HEK293T (cell line): ENCODE measurements at regions not wholly inside any gene's neighbourhood (a gene's known extent, or its start where the extent isn't known, plus 50 kb on each side); places are given as distances from the start of the nearest gene placed in this dataset.

Experiments
- CTCF ChIA-PET: fragments of 350-600 bp; formaldehyde crosslinking; extraction: SDS; loops from one replicate; lab custom pipeline; 2021; ENCODE audit warnings: antibody characterized with exemption, inconsistent platforms; lab: Yijun Ruan, JAX
- POLR2A ChIA-PET: fragments of 350-600 bp; formaldehyde crosslinking; extraction: SDS; loops from one replicate; lab custom pipeline; 2020; ENCODE audit warnings: antibody characterized with exemption, inconsistent platforms; lab: Yijun Ruan, JAX
- DNase-seq: peaks from one replicate; pipeline ENCODE4 v3.0.0; 2012; ENCODE audit warnings: mixed read lengths; ENCODE audit errors: extremely low spot score
- ARNT ChIP-seq: fragments of 450-650 bp; IDR thresholded peaks from 2 replicates; pipeline ENCODE4 v1.6.1; 2017; ENCODE audit warnings: mild to moderate bottlenecking
- BHLHE40 ChIP-seq: fragments of 450-650 bp; IDR thresholded peaks from 2 replicates; pipeline ENCODE4 v1.6.1; 2016; ENCODE audit warnings: mild to moderate bottlenecking, moderate library complexity, borderline replicate concordance
- CTBP1 ChIP-seq: fragments of 450-650 bp; IDR thresholded peaks from 2 replicates; pipeline ENCODE4 v1.6.1; 2016; ENCODE audit warnings: borderline replicate concordance
- ELF4 ChIP-seq: fragments of 450-650 bp; IDR thresholded peaks from 2 replicates; pipeline ENCODE4 v1.6.1; 2017; ENCODE audit warnings: antibody characterized with exemption
- FOXA1 ChIP-seq: fragments of 450-650 bp; IDR thresholded peaks from 2 replicates; pipeline ENCODE4 v1.6.1; 2016; ENCODE audit warnings: mild to moderate bottlenecking
- FOXK2 ChIP-seq: fragments of 450-650 bp; IDR thresholded peaks from 2 replicates; pipeline ENCODE4 v1.6.1; 2016; ENCODE audit warnings: mild to moderate bottlenecking
- FOXM1 ChIP-seq: fragments of 450-650 bp; IDR thresholded peaks from 2 replicates; pipeline ENCODE4 v1.6.1; 2017; ENCODE audit warnings: mild to moderate bottlenecking, borderline replicate concordance
- HDGF ChIP-seq: fragments of 450-650 bp; IDR thresholded peaks from 2 replicates; pipeline ENCODE4 v1.6.1; 2017; ENCODE audit warnings: antibody characterized with exemption, borderline replicate concordance
- L3MBTL2 ChIP-seq: fragments of 450-650 bp; conservative IDR thresholded peaks from 2 replicates; pipeline ENCODE4 v1.6.1; 2016; ENCODE audit warnings: mild to moderate bottlenecking
- LEF1 ChIP-seq: fragments of 450-650 bp; IDR thresholded peaks from 2 replicates; pipeline ENCODE4 v1.6.1; 2017; ENCODE audit warnings: mild to moderate bottlenecking, borderline replicate concordance
- NFRKB ChIP-seq: fragments of 450-650 bp; IDR thresholded peaks from 2 replicates; pipeline ENCODE4 v1.6.1; 2016; ENCODE audit warnings: mild to moderate bottlenecking, moderate library complexity
- PKNOX1 ChIP-seq: fragments of 450-650 bp; IDR thresholded peaks from 2 replicates; pipeline ENCODE4 v1.6.1; 2016
- SP1 ChIP-seq: fragments of 450-650 bp; IDR thresholded peaks from 2 replicates; pipeline ENCODE4 v1.6.1; 2017
- SUZ12 ChIP-seq: fragments of 450-650 bp; IDR thresholded peaks from 2 replicates; pipeline ENCODE4 v1.6.1; 2016; ENCODE audit warnings: mild to moderate bottlenecking
- TARDBP ChIP-seq: fragments of 450-650 bp; IDR thresholded peaks from 2 replicates; pipeline ENCODE4 v1.6.1; 2016
- ZNF384 ChIP-seq: fragments of 450-650 bp; IDR thresholded peaks from 2 replicates; pipeline ENCODE4 v1.6.1; 2016

GRCh38 chr5:15431923-15432322 is 68.1 kb upstream of the FBXL7 start:
- CTCF ChIA-PET, result no interaction called here
- no peak for TF ChIP-seq ZNF384
- TF ChIP-seq ARNT, result no peak
- TF ChIP-seq CTBP1, result no peak
- no peak for TF ChIP-seq FOXA1
- no peak for TF ChIP-seq LEF1
- TF ChIP-seq ELF4, result no peak
- TF ChIP-seq HDGF, result no peak
- no peak for TF ChIP-seq NFRKB
- no peak for TF ChIP-seq FOXM1
- TF ChIP-seq BHLHE40, result no peak
- no peak for TF ChIP-seq SP1
- no peak for TF ChIP-seq L3MBTL2
- TF ChIP-seq TARDBP, result no peak
- TF ChIP-seq FOXK2, result no peak
- no peak for TF ChIP-seq PKNOX1
- no peak for TF ChIP-seq SUZ12

GRCh38 chr5:15425766-15426165 is 74.2 kb upstream of the FBXL7 start:
- no peak for DNase-seq
- no peak for TF ChIP-seq ZNF384
- POLR2A ChIA-PET, result no interaction called here
- CTCF ChIA-PET, result no interaction called here

More at GRCh38 chr5:15431923-15432322, 68.1 kb upstream of the FBXL7 start:
- no peak for DNase-seq
- POLR2A ChIA-PET, result no interaction called here

- no peak for DNase-seq
- CTCF ChIA-PET, result no interaction called here
- TF ChIP-seq ELF4, result no peak
- no peak for TF ChIP-seq FOXM1
- TF ChIP-seq LEF1, result no peak
- no peak for TF ChIP-seq BHLHE40
- TF ChIP-seq PKNOX1, result no peak
- TF ChIP-seq SUZ12, result no peak
- TF ChIP-seq TARDBP, result no peak
- TF ChIP-seq HDGF, result no peak
- no peak for TF ChIP-seq CTBP1
- no peak for TF ChIP-seq NFRKB
- POLR2A ChIA-PET, result no interaction called here
Measured at GRCh38 chr5:15424769-15425168, 75.2 kb upstream of the FBXL7 start.

GRCh38 chr5:15421921-15422412 is 78.0 kb upstream of the FBXL7 start:
- CTCF ChIA-PET, result no interaction called here
- POLR2A ChIA-PET, result no interaction called here
- DNase-seq, result no peak
- TF ChIP-seq PKNOX1, result no peak
- no peak for TF ChIP-seq FOXK2
- TF ChIP-seq HDGF, result no peak

- CTCF ChIA-PET, result no interaction called here
- POLR2A ChIA-PET, result no interaction called here
- DNase-seq, result no peak
- no peak for TF ChIP-seq ARNT
- no peak for TF ChIP-seq L3MBTL2
- no peak for TF ChIP-seq FOXM1
- TF ChIP-seq PKNOX1, result no peak
- TF ChIP-seq CTBP1, result no peak
- TF ChIP-seq LEF1, result no peak
- no peak for TF ChIP-seq NFRKB
- no peak for TF ChIP-seq SP1
- no peak for TF ChIP-seq FOXA1
- no peak for TF ChIP-seq TARDBP
- TF ChIP-seq SUZ12, result no peak
- no peak for TF ChIP-seq HDGF
- no peak for TF ChIP-seq BHLHE40
- no peak for TF ChIP-seq ELF4
- no peak for TF ChIP-seq ZNF384
- no peak for TF ChIP-seq FOXK2
Measured at GRCh38 chr5:15421381-15421780, 78.6 kb upstream of the FBXL7 start.

- CTCF ChIA-PET, result no interaction called here
- no peak for DNase-seq
- POLR2A ChIA-PET, result no interaction called here
- TF ChIP-seq FOXK2, result no peak
- TF ChIP-seq ARNT, result no peak
- TF ChIP-seq SUZ12, result no peak
- TF ChIP-seq TARDBP, result no peak
- TF ChIP-seq HDGF, result no peak
- no peak for TF ChIP-seq LEF1
- no peak for TF ChIP-seq PKNOX1
- no peak for TF ChIP-seq CTBP1
- no peak for TF ChIP-seq SP1
- no peak for TF ChIP-seq BHLHE40
- no peak for TF ChIP-seq ELF4
Measured at GRCh38 chr5:15420201-15420600, 79.8 kb upstream of the FBXL7 start.
